IPS-NIHi11 (cell line): ENCODE measurements at regions not wholly inside any gene's neighbourhood (a gene's known extent, or its start where the extent isn't known, plus 50 kb on each side); places are given as distances from the start of the nearest gene placed in this dataset.

Experiments used
- DNase-seq: peaks from one replicate; pipeline ENCODE4 v3.0.0; 2012; ENCODE audit warnings: mixed read lengths, low spot score

GRCh38 chr5:152882621-152883020 is 477.5 kb upstream of the NMUR2 start:
- no peak for DNase-seq

GRCh38 chr5:152883066-152883775 is 478.1 kb upstream of the NMUR2 start:
- DNase-seq = no peak

GRCh38 chr5:152884006-152884405 is 478.9 kb upstream of the NMUR2 start:
- DNase-seq = peak; percentile 5

- DNase-seq = no peak
Observed at GRCh38 chr5:152900332-152900731, 495.3 kb upstream of the NMUR2 start.

- DNase-seq = no peak
Observed at GRCh38 chr5:152901754-152902153, 496.7 kb upstream of the NMUR2 start.

GRCh38 chr5:152905286-152905685 is 500.2 kb upstream of the NMUR2 start:
- no peak for DNase-seq

GRCh38 chr5:152907488-152908245 is 502.6 kb upstream of the NMUR2 start:
- no peak for DNase-seq

GRCh38 chr5:152912924-152913323 is 507.8 kb upstream of the NMUR2 start:
- DNase-seq = no peak

GRCh38 chr5:152932621-152933020 is 527.5 kb upstream of the NMUR2 start:
- DNase-seq = no peak

GRCh38 chr5:152933056-152933455 is 528.0 kb upstream of the NMUR2 start:
- no peak for DNase-seq

- DNase-seq = no peak
Observed at GRCh38 chr5:152938630-152939029, 533.6 kb upstream of the NMUR2 start.

GRCh38 chr5:152942633-152943336 is 537.7 kb upstream of the NMUR2 start:
- no peak for DNase-seq

GRCh38 chr5:152953788-152954483 is 536.5 kb upstream of the GRIA1 start:
- DNase-seq = no peak

- DNase-seq = no peak
Observed at GRCh38 chr5:152956943-152957613, 533.4 kb upstream of the GRIA1 start.

GRCh38 chr5:152978141-152978835 is 512.2 kb upstream of the GRIA1 start:
- no peak for DNase-seq

- DNase-seq = no peak
Observed at GRCh38 chr5:152987131-152987530, 503.3 kb upstream of the GRIA1 start.

GRCh38 chr5:152990217-152990616 is 500.3 kb upstream of the GRIA1 start:
- DNase-seq = no peak

- no peak for DNase-seq
Observed at GRCh38 chr5:152990649-152991048, 499.8 kb upstream of the GRIA1 start.

- no peak for DNase-seq
Observed at GRCh38 chr5:152994033-152994680, 496.3 kb upstream of the GRIA1 start.

GRCh38 chr5:152995214-152995725 is 495.2 kb upstream of the GRIA1 start:
- no peak for DNase-seq
